Chondrocyte (in vitro differentiated cells): ENCODE measurements at regions not wholly inside any gene's neighbourhood (a gene's known extent, or its start where the extent isn't known, plus 50 kb on each side); places are given as distances from the start of the nearest gene placed in this dataset.

Experiments used
- DNase-seq: peaks from one replicate; pipeline ENCODE4 v3.0.0; 2021; ENCODE audit warnings: mixed read lengths, low spot score
- H3K27ac Mint-ChIP-seq: one replicate; pipeline ENCODE4 v1.8.0; 2021; ENCODE audit warnings: mild to moderate bottlenecking, moderate library complexity, mixed read lengths; ENCODE audit not compliant: unreplicated experiment
- H3K27me3 Mint-ChIP-seq: 2 replicates; pipeline ENCODE4 v1.8.0; 2021; ENCODE audit warnings: low read depth, mixed read lengths
- H3K36me3 Mint-ChIP-seq: 2 replicates; pipeline ENCODE4 v1.8.0; 2021; ENCODE audit warnings: low read depth, mixed read lengths
- H3K4me1 Mint-ChIP-seq: 2 replicates; pipeline ENCODE4 v1.8.0; 2021; ENCODE audit warnings: low read depth, mild to moderate bottlenecking, mixed read lengths
- H3K4me3 Mint-ChIP-seq: one replicate; pipeline ENCODE4 v1.8.0; 2021; ENCODE audit warnings: mild to moderate bottlenecking, moderate library complexity, mixed read lengths; ENCODE audit not compliant: unreplicated experiment
- H3K9me3 Mint-ChIP-seq: 2 replicates; pipeline ENCODE4 v1.8.0; 2021; ENCODE audit warnings: low read depth, mixed read lengths
- TF ChIP-seq, protein P1 (sequence below): fragments of 200-600 bp; sonication (generic); IDR thresholded peaks from 2 replicates; pipeline ENCODE4 v1.5.0; 2021; ENCODE audit warnings: antibody characterized with exemption, mild to moderate bottlenecking, moderate library complexity

DNA sequence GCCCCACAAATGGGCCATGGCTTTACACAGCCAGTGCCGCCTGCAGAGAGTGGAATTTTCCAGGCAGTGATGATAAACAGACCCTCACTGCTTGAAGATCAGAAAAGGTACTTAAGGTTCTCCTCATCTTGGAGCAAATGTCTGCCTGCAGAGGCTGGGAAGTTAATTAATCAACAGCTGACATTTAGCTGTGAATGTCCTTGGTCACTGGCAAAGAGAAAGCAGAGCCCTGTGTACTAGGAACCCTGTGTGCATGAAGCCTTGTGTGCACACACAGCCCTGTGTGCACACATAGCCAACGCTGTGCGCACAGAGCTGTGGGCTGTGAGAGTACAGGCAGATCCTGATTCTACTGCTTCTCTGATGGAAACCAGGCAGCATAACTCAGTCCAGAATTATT is 291.6 kb upstream of the MKI67 start:
- no peak overlapping the region for H3K27ac Mint-ChIP-seq
- peaks cover 15% of the 10 kb centered on the region for H3K9me3 Mint-ChIP-seq
- H3K4me3 Mint-ChIP-seq = no peak overlapping the region

GRCh38 chr10:128418819-128419218 is 292.6 kb upstream of the MKI67 start:
- Mint-ChIP-seq H3K9me3 (peaks cover 13% of the 10 kb centered on the region), H3K4me1 (no peaks in the 10 kb centered on the region), H3K36me3 (no peaks in the 10 kb centered on the region), H3K27ac (no peak overlapping the region), H3K4me3 (no peak overlapping the region), H3K27me3 (no peaks in the 10 kb centered on the region)
- no peak for DNase-seq
- TF ChIP-seq, protein P1, sequence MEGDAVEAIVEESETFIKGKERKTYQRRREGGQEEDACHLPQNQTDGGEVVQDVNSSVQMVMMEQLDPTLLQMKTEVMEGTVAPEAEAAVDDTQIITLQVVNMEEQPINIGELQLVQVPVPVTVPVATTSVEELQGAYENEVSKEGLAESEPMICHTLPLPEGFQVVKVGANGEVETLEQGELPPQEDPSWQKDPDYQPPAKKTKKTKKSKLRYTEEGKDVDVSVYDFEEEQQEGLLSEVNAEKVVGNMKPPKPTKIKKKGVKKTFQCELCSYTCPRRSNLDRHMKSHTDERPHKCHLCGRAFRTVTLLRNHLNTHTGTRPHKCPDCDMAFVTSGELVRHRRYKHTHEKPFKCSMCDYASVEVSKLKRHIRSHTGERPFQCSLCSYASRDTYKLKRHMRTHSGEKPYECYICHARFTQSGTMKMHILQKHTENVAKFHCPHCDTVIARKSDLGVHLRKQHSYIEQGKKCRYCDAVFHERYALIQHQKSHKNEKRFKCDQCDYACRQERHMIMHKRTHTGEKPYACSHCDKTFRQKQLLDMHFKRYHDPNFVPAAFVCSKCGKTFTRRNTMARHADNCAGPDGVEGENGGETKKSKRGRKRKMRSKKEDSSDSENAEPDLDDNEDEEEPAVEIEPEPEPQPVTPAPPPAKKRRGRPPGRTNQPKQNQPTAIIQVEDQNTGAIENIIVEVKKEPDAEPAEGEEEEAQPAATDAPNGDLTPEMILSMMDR = no peak

More for the DNA sequence above, 291.6 kb upstream of the MKI67 start:
- no peaks in the 10 kb centered on the region for H3K4me1 Mint-ChIP-seq
- TF ChIP-seq, protein P1 = no peak
- no peak for DNase-seq
- no peaks in the 10 kb centered on the region for H3K36me3 Mint-ChIP-seq
- H3K27me3 Mint-ChIP-seq = no peaks in the 10 kb centered on the region

- DNase-seq = no peak
- Mint-ChIP-seq H3K27me3 (no peaks in the 10 kb centered on the region), H3K36me3 (no peaks in the 10 kb centered on the region), H3K9me3 (peaks cover 9% of the 10 kb centered on the region), H3K27ac (no peak overlapping the region), H3K4me1 (no peaks in the 10 kb centered on the region), H3K4me3 (no peak overlapping the region)
- TF ChIP-seq, protein P1 = no peak
These were observed 293.3 kb upstream of the MKI67 start for GRCh38 chr10:128419466-128420019.

DNA sequence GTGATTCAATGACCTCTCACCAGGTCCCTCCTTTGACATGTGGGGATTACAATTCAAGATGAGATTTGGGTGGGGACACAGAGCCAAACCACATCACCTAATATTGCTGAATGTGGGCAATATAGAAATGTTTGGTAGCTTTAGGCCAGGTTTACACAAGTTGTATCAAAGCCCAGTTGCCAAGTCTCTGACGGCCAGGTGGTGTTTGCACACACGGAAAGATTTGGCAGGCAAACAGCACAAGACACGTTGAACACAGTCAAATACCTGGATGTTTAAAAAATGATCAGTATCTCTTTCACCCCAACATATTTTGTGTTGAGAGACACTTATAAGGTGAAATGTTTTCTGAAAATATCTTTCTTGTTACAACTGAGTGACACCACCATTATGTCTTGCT is 294.4 kb upstream of the MKI67 start:
- peaks cover 12% of the 10 kb centered on the region for H3K9me3 Mint-ChIP-seq
- no peak overlapping the region for H3K27ac Mint-ChIP-seq
- TF ChIP-seq, protein P1 = no peak
- H3K36me3 Mint-ChIP-seq = no peaks in the 10 kb centered on the region
- no peak overlapping the region for H3K4me3 Mint-ChIP-seq
- no peaks in the 10 kb centered on the region for H3K27me3 Mint-ChIP-seq
- no peak for DNase-seq
- no peaks in the 10 kb centered on the region for H3K4me1 Mint-ChIP-seq

DNA sequence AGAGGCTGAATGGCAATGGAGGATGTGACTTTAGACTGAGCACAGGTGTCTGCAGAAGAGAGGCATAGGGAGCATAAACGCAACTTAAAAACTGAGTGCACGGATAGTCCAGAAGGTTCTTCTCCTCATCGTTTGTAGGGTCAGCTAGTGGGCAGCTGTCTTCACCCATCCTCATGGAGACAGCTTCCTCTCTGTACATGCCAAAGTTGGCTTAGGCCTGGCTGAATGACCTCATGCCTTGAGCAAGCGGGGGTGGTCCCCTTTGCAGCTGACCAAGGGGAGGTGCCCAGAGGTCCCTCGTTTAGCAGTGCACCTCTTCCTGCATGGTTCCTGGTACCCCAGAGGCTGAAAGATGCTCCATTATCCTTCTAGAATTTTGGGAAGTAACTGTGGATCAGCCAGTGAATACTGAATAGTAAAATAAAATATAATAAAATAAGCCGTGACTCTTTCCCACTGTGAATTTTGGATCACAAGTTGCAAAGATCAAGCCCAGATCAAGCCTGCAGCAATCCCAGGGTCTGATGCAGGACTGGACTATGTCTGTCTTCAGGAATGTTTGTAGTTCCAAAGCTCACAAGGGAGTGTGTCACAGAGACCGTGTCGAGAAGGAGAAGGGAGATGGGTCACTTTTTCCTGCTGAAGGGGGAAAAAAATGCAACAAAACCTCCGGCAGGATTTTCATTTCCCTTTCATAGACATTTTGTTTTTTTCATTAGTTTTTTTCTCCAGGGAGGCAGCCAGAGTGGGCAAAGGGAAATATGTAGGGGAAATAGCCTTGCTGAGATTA is 295.3 kb upstream of the MKI67 start:
- Mint-ChIP-seq H3K27ac (no peak overlapping the region), H3K4me1 (no peaks in the 10 kb centered on the region)
- TF ChIP-seq, protein P1 = no peak

More for the DNA sequence above, 295.3 kb upstream of the MKI67 start:
- no peak for DNase-seq
- Mint-ChIP-seq H3K9me3 (peaks cover 12% of the 10 kb centered on the region), H3K4me3 (no peak overlapping the region), H3K36me3 (no peaks in the 10 kb centered on the region), H3K27me3 (no peaks in the 10 kb centered on the region)
